Globus pallidus (tissue), 1 donor: ENCODE measurements at regions not wholly inside any gene's neighbourhood (a gene's known extent, or its start where the extent isn't known, plus 50 kb on each side); places are given as distances from the start of the nearest gene placed in this dataset.
A peak's percentile ranks its signal among the peaks of the same experiment; 100 is the strongest.

ENCODE experiments used
- DNase-seq: peaks from one replicate; pipeline ENCODE4 v3.0.0-alpha.2; 2015; ENCODE audit warnings: low spot score

DNA sequence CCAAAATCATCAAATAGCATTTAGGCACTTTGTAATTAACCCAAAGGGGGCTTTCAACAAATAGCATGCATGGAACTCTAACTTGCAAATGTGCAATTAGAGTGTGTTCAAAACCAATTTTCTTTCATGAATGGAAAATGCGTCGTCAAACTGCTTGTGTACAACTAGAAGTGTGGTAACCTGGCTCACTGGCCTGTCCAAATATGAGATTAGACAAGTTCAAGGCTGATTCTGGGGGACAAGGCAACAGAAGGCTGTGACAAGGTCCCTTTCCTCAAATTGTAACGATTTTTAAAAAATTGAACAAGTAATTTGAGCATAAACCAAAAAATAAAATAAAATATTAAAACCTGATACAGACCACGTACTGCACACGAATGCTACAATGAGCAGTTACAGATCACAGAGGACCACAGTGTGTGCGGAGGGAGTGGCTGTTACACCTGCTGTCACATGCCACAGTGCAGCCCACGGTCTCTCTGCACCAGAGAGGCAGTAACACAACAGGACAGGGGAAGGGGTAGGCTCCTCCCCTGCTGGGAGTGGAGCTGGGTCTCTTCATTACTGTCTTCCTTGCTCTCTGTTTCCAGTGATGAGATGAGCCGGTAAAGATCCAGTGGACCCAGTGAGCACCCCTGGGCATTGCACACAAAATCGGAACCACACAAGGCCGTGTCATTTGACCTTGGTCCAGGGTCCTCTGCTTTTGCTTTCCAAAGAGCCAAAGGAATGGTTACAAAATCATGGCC, 252.2 kb upstream of the PDE10A start:
- no peak for DNase-seq

DNA sequence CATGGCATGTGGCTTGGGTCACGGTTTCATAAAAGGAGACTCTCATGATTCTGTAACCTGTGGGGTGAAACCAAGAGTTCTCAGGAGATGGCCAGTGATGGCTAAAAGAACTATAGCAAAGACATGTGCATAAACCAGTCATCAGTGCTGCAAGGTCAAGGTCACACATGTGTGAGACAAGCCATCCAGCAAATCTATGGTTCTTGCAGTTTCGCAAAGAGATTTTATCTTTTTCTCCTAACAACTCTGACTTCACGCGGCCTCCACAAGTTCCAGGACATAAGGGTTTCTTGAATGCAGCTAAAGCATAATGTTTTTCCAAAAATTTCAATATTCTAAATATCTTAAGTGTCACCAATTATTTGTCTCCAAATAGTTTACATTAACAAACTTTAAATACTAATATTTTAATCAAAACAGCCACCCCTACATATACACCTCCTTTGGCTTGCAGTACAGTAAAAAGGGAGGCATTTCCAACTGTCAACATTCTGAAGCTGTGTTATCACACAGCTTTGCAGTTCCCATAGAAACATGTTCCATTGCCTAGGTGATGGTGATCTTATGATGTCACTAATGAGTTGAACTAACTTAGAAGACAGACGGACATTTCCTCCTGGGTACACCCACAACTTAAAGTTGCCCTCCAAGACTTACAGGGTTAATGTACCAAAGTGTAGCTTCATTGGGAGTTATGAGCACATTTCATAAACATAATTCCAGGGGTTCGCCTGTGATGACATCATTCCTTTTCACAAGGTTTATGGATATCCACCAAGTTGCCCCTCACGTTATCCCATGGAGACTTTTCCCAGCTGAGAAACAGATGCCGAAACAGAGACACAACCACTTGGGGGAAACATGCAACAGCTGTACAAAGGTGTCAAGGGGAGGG, 250.9 kb upstream of the PDE10A start:
- no peak for DNase-seq

DNA sequence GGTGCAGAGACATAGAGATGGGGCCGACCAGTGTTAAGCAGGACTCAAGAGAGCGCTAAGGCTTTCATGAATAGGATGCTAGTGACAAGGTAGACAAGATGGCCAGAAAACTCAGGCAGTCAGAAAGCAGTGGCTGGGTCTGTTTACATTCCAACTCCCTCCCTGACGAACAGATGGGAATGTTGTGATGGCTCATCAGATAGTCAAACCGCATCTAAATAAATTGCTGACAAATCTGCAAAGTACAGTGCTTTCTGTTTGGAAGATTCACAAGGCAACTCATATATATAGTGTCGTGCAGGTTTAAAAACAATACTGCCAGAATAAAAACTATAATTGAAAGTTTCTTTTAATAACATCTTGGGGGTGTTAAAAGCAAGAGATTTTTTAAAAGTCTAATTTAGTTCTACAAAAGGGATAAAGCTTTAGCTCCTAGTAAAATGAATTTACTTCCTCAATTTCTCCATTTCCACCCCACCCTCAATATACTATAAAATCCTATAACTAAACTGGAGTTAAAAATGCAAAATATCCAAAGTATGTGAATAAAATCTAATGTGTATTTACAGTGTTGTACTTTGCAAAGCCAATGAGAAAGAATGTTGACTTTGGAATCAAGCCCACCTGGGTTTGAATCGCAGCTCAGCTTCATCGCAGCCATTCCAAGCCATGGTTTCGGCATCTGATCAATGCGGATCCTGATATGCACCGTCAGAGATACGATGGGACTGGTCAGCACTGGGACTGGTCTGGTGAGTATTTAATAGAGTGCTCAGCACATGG, 247.3 kb upstream of the PDE10A start:
- no peak for DNase-seq

GRCh38 chr6:165906736-165907135, 243.7 kb upstream of the PDE10A start:
- no peak for DNase-seq

DNA sequence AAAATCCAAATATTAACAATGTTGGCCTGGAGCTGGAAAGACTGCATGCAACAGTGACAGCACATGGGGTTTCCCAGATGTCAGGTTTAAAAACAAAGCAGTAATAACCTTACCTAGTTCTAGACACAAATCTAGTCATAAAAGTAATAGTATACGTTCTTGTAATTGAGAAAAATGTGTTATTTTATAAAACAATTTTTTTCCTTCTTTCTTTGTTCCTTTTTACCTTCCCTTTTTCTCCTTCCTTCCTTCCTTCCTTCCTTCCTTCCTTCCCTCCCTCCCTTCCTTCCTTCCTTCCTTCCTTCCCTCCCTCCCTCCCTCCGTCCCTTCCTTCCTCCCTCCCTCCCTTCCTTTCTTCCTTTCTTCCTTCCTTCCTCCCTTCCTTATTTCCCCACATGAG, 242.7 kb upstream of the PDE10A start:
- DNase-seq: no peak

- no peak for DNase-seq
These were observed 237.9 kb upstream of the PDE10A start for GRCh38 chr6:165900970-165901369.

- DNase-seq: no peak
These were observed 236.6 kb upstream of the PDE10A start for GRCh38 chr6:165899611-165900010.

DNA sequence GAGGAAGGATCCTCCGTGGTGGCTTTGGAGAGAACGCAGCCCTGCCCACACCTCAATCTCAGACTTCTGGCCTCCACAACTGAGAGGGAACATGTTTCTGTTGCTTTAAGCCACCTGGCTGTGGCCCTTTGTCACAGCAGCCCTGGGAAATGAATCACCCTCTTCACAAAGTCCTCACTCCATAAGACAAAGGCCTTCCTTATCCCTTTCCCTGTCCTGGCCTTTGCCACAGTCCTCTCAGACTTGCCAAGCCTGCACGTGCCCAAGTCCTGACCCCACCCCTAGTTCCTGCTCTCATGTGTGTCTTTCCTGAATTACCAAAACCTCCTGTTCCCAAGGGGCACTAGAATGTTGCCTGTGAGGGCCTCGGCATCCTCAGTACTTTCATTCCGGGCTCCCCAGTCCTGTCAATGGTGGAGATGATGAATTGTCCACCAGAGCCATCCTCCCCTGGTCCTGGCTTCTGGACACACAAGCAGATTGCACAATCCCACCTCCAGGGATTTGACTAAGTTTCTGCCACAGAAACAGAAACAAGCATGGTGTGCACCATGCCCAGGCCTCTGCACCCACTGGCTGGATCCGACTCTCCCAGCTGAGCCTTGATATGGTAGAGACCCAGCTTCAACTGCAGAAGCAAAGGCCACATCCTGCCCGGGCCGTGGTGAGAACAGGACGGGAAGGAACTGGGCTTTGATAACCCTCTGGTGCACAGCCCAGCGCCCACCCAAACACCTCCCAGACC, 232.6 kb upstream of the PDE10A start:
- DNase-seq: no peak

DNA sequence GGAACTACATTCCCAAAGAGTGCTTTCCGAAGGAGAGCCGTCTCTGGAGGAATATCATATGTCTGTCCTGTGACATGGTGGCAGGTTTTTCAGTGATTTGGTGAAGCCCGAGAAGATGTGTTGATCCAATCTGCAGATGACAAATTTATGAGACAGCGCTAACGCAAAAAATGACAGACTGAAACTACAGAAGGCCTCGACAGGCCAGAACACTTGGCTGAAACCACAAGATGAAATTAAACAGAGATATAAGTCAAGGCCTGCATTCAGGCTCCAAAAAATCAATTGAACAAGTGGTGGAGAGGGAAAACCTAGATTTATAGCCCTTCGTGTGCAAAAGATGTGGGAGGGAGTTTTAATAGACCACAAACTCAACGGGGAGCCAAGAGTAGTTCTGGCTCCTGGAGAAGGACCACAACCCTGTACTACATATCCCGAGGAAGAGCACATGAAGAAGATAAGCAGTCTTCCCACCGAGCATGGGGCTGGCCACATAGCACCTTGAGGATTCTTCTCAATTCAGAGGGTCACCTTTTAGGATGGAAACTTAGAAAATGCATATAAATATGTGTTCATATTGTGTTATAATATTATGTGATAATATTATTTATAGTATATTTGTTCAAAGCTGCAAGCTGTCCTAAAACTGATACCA, 231.3 kb upstream of the PDE10A start:
- DNase-seq: no peak

- DNase-seq: no peak
These were observed 230.4 kb upstream of the PDE10A start for GRCh38 chr6:165893431-165893830.

DNA sequence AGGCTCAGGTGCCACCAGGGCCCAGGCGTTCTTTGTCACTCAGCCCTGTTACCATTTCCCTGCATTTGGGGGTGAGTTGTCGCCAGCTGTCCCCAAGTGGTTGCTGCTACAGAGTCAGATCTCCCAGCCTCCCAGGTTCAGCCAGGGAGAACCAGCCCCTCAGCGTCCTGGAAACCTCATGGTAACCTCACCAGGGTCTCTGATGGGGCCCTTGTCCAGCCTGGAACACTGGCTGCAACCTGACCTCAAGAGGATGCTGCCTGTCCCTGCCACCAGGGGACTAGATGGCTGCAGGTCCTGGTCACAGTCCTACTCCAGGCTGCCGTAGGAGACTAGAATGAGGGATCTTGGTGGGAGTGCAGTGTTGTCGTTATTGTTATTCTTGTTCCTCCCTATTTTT, 228.3 kb upstream of the PDE10A start:
- no peak for DNase-seq

DNA sequence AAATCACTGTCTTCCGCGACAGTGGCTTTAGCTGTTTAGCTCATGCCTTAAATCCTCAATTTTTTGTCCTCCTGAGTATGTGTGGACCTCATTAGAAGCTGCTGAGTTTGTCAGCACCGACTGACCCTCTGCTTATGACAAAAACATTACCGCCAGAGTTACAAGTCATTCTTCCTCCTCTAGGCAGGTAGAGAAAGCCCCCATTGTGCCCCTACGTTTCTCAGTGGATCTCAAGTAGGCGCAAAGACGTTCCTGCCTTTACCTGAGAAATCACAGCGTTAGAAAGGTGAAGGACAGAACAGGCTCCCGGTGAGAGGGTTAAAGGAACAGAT, 227.3 kb upstream of the PDE10A start:
- DNase-seq: no peak

- no peak for DNase-seq
These were observed 226.8 kb upstream of the PDE10A start for GRCh38 chr6:165889636-165890403.

GRCh38 chr6:165886169-165886568, 223.1 kb upstream of the PDE10A start:
- DNase-seq: no peak

GRCh38 chr6:165884813-165885765, 222.0 kb upstream of the PDE10A start:
- DNase-seq: peak; percentile 47

- DNase-seq: no peak
These were observed 221.0 kb upstream of the PDE10A start for GRCh38 chr6:165883851-165884640.

DNA sequence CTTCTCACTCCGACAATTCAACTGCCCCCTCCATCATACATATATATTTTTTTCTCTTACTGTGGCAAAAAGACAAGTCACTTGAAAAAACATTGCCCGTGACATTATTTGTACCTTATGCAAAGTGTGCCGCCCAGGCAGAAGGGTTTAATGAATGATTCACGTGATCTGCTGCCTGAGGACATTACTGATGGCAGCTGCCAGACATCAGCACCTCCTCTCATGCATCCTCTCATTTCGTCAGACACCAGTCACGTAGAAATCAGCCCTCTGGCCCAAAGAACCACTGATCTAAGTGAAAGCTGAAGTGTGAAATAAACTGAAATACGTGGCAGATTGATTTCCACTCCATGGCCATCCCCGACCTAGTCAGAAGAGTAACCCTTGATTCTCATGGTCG, 218.8 kb upstream of the PDE10A start:
- DNase-seq: no peak

GRCh38 chr6:165880686-165881085, 217.6 kb upstream of the PDE10A start:
- no peak for DNase-seq

GRCh38 chr6:165877773-165878172, 214.7 kb upstream of the PDE10A start:
- no peak for DNase-seq
